GM12875 (cell line): ENCODE measurements at regions not wholly inside any gene's neighbourhood (a gene's known extent, or its start where the extent isn't known, plus 50 kb on each side); places are given as distances from the start of the nearest gene placed in this dataset.
"Not testable (repeated sequence)": the region's sequence is repeated elsewhere in the genome, so short reads cannot be mapped to it uniquely, and the experiment has no call there.

Experiments used
- H3K4me3 ChIP-seq: one replicate; pipeline ENCODE4 v1.5.1; 2011; ENCODE audit warnings: low read depth, low read length, control low read depth
- CTCF ChIP-seq: IDR thresholded peaks from 2 replicates; pipeline ENCODE4 v1.5.1; 2011; ENCODE audit warnings: low read depth, mild to moderate bottlenecking, control low read depth, inconsistent platforms, low read length, moderate library complexity, borderline replicate concordance; ENCODE audit not compliant: insufficient read depth

DNA sequence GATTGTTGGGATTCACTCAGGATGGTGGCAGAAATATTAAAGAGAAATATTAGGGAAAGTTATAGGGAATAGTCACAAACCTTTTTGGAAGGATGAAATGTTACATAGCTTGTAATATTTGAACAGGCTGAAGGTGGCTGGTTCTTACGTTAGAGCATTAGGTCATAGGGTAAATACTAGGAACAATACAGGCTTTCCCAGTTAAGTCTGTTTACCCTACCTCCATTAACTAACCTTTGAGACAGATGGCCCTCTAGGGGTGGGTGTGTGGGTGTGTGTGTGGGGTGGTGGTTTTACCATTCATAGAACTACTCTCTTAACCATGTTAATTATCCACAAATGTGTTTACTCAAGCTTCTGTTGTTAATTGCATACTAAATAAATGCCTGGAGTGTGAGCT, 94.3 kb upstream of the STK32A start:
- no peak for TF ChIP-seq CTCF
- no peak overlapping the region for H3K4me3 ChIP-seq

DNA sequence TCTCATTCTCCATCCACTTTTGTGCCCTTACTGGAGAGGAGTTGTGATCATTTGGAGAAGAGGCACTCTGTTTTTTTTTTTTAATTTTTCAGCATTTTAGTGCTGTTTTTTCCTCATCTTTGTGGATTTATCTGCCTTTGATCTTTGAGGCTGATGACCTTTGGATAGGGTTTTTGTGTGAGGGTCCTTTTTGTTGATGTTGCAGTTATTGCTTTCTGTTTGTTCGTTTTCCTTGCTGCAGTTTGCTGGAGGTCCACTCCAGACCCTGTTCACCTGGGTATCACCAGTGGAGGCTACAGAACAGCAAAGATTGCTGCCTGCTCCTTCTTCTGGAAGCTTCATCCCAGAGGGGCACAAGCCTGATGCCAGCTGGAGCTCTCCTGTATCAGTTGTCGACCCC, 93.2 kb upstream of the STK32A start:
- H3K4me3 ChIP-seq, result not testable (repeated sequence)

GRCh38 chr5:147143215-147143614, 91.6 kb upstream of the STK32A start:
- no peak overlapping the region for H3K4me3 ChIP-seq
- no peak for TF ChIP-seq CTCF

GRCh38 chr5:147145328-147145727, 89.5 kb upstream of the STK32A start:
- no peak overlapping the region for H3K4me3 ChIP-seq
- TF ChIP-seq CTCF, result no peak

GRCh38 chr5:147148715-147149114, 86.1 kb upstream of the STK32A start:
- TF ChIP-seq CTCF, result no peak
- no peak overlapping the region for H3K4me3 ChIP-seq

DNA sequence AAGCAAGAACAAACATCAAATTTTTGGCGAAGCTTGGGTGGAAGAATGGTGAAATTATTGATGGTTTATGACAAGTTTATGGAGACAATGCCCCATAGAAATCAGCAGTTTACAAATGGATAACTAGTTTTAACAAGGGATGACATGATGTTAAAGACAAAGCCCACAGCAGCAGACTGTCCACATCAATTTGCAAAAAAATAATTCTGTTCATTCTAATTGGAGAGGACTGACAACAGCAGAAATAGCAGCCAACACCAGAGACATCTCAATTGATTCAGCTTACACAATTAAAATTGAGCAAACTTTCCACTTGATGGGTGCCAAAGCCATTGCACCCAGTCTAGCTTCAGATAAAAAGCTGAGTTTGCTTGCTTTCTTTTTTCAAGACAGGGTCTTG, 82.7 kb upstream of the STK32A start:
- no peak for TF ChIP-seq CTCF
- no peak overlapping the region for H3K4me3 ChIP-seq

- TF ChIP-seq CTCF, result no peak
Observed at GRCh38 chr5:147154809-147155208, 80.0 kb upstream of the STK32A start.

GRCh38 chr5:147156012-147156411, 78.8 kb upstream of the STK32A start:
- no peak for TF ChIP-seq CTCF
- no peak overlapping the region for H3K4me3 ChIP-seq

More at GRCh38 chr5:147154809-147155208, 80.0 kb upstream of the STK32A start:
- no peak overlapping the region for H3K4me3 ChIP-seq
